HCT116 (cell line): ENCODE measurements at regions not wholly inside any gene's neighbourhood (a gene's known extent, or its start where the extent isn't known, plus 50 kb on each side); places are given as distances from the start of the nearest gene placed in this dataset.
A peak's percentile ranks its signal among the peaks of the same experiment; 100 is the strongest.

Experiments used
- ATAC-seq: fragments of 200-7000 bp; cut with Tn5 transposase; 2 replicates; pipeline ENCODE4 v1.9.1; 2020; ENCODE audit warnings: mild to moderate bottlenecking, moderate library complexity
- BruUV-seq: library from RNA; stranded (reverse); fragments of 400-500 nt; replicated peaks from 2 replicates; lab custom pipeline; 2021; lab: Mats Ljungman, UMichigan
- CTCF ChIA-PET: fragments of 300-600 bp; sonication (Branson Sonifier 250); formaldehyde crosslinking; loops from one replicate; lab custom pipeline; 2021; ENCODE audit warnings: antibody characterized with exemption; lab: Charles Lee
- POLR2A ChIA-PET: fragments of 300-600, 350-600 bp; sonication (Branson Sonifier 250); formaldehyde crosslinking; loops from one replicate; lab custom pipeline; 2021; ENCODE audit warnings: antibody characterized with exemption; lab: Charles Lee
- RAD21 ChIA-PET, 2 experiments: fragments of 300-600 bp; sonication (Branson Sonifier 250); formaldehyde crosslinking; loops; one replicate each; lab custom pipeline; 2023; ENCODE audit warnings: low total read pairs in 2 of 2; ENCODE audit not compliant: uncharacterized antibody in 2 of 2, unreplicated experiment in 2 of 2, low non-redundant PET in 1 of 2; lab: Charles Lee
- DNase-seq: peaks from one replicate; pipeline ENCODE4 v3.0.0-alpha.2; 2010; ENCODE audit warnings: low read depth, low spot score
- H2AFZ ChIP-seq: fragments of 200-600 bp; shearing (Covaris generic), sonication (generic); 2 replicates; pipeline ENCODE4 v1.6.1; 2017; ENCODE audit warnings: low read depth, mixed run types, mixed read lengths, antibody characterized with exemption, low read length; ENCODE audit not compliant: poor library complexity, severe bottlenecking
- H3K27ac ChIP-seq: 2 replicates; pipeline ENCODE4 v1.5.1; 2012; ENCODE audit warnings: low read depth, low read length
- H3K27me3 ChIP-seq: fragments of 200-600 bp; sonication (generic); 2 replicates; pipeline ENCODE4 v1.6.1; 2016; ENCODE audit warnings: mixed run types, low read length, mixed read lengths; ENCODE audit not compliant: insufficient read depth
- H3K36me3 ChIP-seq, 2 experiments: fragments of 200-500 bp in 1 of 2; fragments of 200-600 bp in 1 of 2; sonication (Bioruptor generic) in 1 of 2; sonication (generic) in 1 of 2; 2 replicates each; pipeline versions ENCODE4 v1.5.1 to v1.6.1; 2014 to 2016; ENCODE audit warnings: low read length in 2 of 2, inconsistent platforms in 1 of 2, mixed read lengths in 1 of 2, mixed run types in 1 of 2; ENCODE audit not compliant: insufficient read depth in 2 of 2, control insufficient read depth in 1 of 2
- H3K4me1 ChIP-seq, 2 experiments: fragments of 200-600 bp in 1 of 2; sonication (generic) in 1 of 2; 2 replicates each; pipeline versions ENCODE4 v1.5.1 to v1.6.1; 2012 to 2017; ENCODE audit warnings: low read length in 2 of 2, inconsistent platforms in 1 of 2, mild to moderate bottlenecking in 1 of 2, mixed read lengths in 1 of 2, mixed run types in 1 of 2, moderate library complexity in 1 of 2; ENCODE audit not compliant: insufficient read depth in 2 of 2, control insufficient read depth in 1 of 2
- H3K4me2 ChIP-seq: fragments of 200-600 bp; sonication (generic); 2 replicates; pipeline ENCODE4 v1.6.1; 2017; ENCODE audit warnings: mixed run types, low read length, mixed read lengths
- H3K4me3 ChIP-seq, 2 experiments: fragments of 200-600 bp in 1 of 2; sonication (generic) in 1 of 2; replicated peaks in 1 of 2; 2 replicates each; pipeline ENCODE4 v1.5.1; 2011 to 2016; ENCODE audit warnings: low read length in 2 of 2, control low read depth in 1 of 2, low read depth in 1 of 2, mild to moderate bottlenecking in 1 of 2, mixed read lengths in 1 of 2, mixed run types in 1 of 2
- H3K79me2 ChIP-seq: fragments of 200-600 bp; sonication (generic); 2 replicates; pipeline ENCODE4 v1.6.1; 2017; ENCODE audit warnings: mild to moderate bottlenecking, mixed run types, low read length, moderate library complexity, mixed read lengths; ENCODE audit not compliant: insufficient read depth
- H3K9ac ChIP-seq: fragments of 200-600 bp; sonication (generic); 2 replicates; pipeline ENCODE4 v1.6.1; 2016; ENCODE audit warnings: low read length, mixed read lengths
- H3K9me2 ChIP-seq: fragments of 200-600 bp; sonication (generic), shearing (Covaris generic); 2 replicates; pipeline ENCODE4 v1.6.1; 2017; ENCODE audit warnings: mixed run types, mild to moderate bottlenecking, moderate library complexity; ENCODE audit not compliant: insufficient read depth
- H3K9me3 ChIP-seq, 2 experiments: fragments of 200-500 bp in 1 of 2; fragments of 200-600 bp in 1 of 2; sonication (Bioruptor generic) in 1 of 2; sonication (generic) in 1 of 2; 2 replicates each; pipeline ENCODE4 v1.6.1; 2014 to 2017; ENCODE audit warnings: low read length in 2 of 2, mixed read lengths in 2 of 2, inconsistent platforms in 1 of 2, low read depth in 1 of 2, mild to moderate bottlenecking in 1 of 2, mixed run types in 1 of 2, moderate library complexity in 1 of 2; ENCODE audit not compliant: control insufficient read depth in 1 of 2, insufficient read depth in 1 of 2
- H4K20me1 ChIP-seq: fragments of 200-600 bp; sonication (generic), shearing (Covaris generic); 2 replicates; pipeline ENCODE4 v1.6.1; 2017; ENCODE audit warnings: mixed run types, mild to moderate bottlenecking, moderate library complexity; ENCODE audit not compliant: insufficient read depth
- SIN3A ChIP-seq: IDR thresholded peaks from 2 replicates; pipeline ENCODE4 v1.6.1; 2012; ENCODE audit warnings: low read depth
- intact Hi-C: fragments of 100-400 bp; cut with micrococcal nuclease; formaldehyde crosslinking; loops from 2 replicates; pipeline ENCODE4 v1.10.0; 2022
- TF ChIP-seq, protein P1 (sequence below): IDR thresholded peaks from 2 replicates; pipeline ENCODE4 v1.6.1; 2012; ENCODE audit warnings: low read depth

DNA sequence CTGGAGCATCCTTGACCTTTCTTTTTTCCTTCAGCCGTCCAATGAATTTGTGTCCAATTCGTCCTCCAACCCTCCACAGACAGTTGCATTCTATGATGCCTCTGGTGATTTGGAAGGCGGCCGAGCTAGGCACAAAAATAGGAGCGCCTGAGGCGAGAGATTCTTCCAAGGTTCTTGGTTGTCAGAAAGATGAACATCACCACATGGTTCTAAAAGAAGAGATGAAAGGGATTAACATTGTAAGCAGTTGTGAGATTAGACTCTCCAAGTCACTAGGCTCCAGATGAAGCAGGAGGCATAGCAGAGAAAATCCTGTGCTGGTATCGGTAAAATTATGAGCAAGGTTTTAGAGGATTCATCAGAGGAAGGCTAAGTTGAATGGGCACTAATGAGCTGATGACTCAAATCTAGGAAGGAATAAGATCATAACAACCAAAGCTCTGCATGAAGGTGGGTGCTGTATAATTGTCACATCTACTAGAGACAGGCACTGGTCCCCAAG is 75.4 kb upstream of the MAP4K3 start:
- BruUV-seq, result no TSS peak
- ChIA-PET RAD21 (no interaction called here), POLR2A (no interaction called here), CTCF (interaction anchor here (1.0 kb wide), 1 partner anchor 218 kb away, joined by 3 read pairs; no protein-coding TSS in a partner anchor)
- H3K4me3 ChIP-seq, result no peak overlapping the region
- no peaks in the 10 kb centered on the region for H3K36me3 ChIP-seq
- H4K20me1 ChIP-seq, result no peaks in the 10 kb centered on the region
- no peak overlapping the region for H3K9ac ChIP-seq
- ATAC-seq (no peak), DNase-seq (no peak)
- intact Hi-C loops, result loop anchor here (10.0 kb wide), 1 partner anchor 182 kb away; no protein-coding TSS in a partner anchor
- H3K27ac ChIP-seq, result no peak overlapping the region
- peaks cover 0 to 11% of the 10 kb centered on the region in 2 experiments; a peak in 2 of 4 replicates for H3K4me1 ChIP-seq
- TF ChIP-seq, protein P1, sequence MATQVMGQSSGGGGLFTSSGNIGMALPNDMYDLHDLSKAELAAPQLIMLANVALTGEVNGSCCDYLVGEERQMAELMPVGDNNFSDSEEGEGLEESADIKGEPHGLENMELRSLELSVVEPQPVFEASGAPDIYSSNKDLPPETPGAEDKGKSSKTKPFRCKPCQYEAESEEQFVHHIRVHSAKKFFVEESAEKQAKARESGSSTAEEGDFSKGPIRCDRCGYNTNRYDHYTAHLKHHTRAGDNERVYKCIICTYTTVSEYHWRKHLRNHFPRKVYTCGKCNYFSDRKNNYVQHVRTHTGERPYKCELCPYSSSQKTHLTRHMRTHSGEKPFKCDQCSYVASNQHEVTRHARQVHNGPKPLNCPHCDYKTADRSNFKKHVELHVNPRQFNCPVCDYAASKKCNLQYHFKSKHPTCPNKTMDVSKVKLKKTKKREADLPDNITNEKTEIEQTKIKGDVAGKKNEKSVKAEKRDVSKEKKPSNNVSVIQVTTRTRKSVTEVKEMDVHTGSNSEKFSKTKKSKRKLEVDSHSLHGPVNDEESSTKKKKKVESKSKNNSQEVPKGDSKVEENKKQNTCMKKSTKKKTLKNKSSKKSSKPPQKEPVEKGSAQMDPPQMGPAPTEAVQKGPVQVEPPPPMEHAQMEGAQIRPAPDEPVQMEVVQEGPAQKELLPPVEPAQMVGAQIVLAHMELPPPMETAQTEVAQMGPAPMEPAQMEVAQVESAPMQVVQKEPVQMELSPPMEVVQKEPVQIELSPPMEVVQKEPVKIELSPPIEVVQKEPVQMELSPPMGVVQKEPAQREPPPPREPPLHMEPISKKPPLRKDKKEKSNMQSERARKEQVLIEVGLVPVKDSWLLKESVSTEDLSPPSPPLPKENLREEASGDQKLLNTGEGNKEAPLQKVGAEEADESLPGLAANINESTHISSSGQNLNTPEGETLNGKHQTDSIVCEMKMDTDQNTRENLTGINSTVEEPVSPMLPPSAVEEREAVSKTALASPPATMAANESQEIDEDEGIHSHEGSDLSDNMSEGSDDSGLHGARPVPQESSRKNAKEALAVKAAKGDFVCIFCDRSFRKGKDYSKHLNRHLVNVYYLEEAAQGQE, result no peak
- H3K27me3 ChIP-seq, result no peaks in the 10 kb centered on the region
- H2AFZ ChIP-seq, result no peak overlapping the region
- H3K4me2 ChIP-seq, result no peak overlapping the region
- H3K79me2 ChIP-seq, result no peaks in the 10 kb centered on the region
- no peaks in the 10 kb centered on the region for H3K9me3 ChIP-seq
- H3K9me2 ChIP-seq, result no peaks in the 10 kb centered on the region

DNA sequence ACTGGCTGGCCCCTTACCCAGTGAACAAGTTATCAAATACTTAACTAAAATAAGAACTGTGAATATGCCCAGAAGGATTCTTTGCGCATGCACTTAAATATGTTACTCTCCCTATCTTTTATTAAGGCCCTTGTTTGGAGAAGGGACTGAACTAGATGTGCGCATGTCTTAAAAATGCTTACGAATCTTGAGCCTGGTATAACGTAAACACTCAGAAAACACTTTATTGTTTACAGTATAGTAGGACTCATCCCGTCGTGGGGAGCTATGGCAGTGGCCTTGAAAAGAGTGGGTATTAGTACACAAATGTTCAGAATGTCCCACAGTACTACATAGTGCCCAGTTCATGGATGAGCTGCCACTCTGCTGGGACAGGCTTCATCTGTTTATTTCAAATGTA is 75.9 kb upstream of the MAP4K3 start:
- H3K9me2 ChIP-seq, result no peaks in the 10 kb centered on the region
- peaks cover 0 to 11% of the 10 kb centered on the region in 2 experiments; a peak in 2 of 4 replicates for H3K4me1 ChIP-seq
- no peak overlapping the region for H3K9ac ChIP-seq
- no peaks in the 10 kb centered on the region for H3K27me3 ChIP-seq
- no peak overlapping the region for H3K4me3 ChIP-seq
- RAD21 ChIA-PET, result no interaction called here
- intact Hi-C loops, result loop anchor here (1.0 to 10.0 kb wide), 2 partner anchors 182 to 215 kb away; no protein-coding TSS in a partner anchor
- no peaks in the 10 kb centered on the region for H3K79me2 ChIP-seq
- no peaks in the 10 kb centered on the region for H4K20me1 ChIP-seq
- CTCF ChIA-PET, result interaction anchor here (1.0 kb wide), 1 partner anchor 217 kb away, joined by 3 read pairs; no protein-coding TSS in a partner anchor
- H3K9me3 ChIP-seq, result no peaks in the 10 kb centered on the region
- H3K27ac ChIP-seq, result no peak overlapping the region
- DNase-seq, result no peak
- no peak overlapping the region for H3K4me2 ChIP-seq
- peak; percentile 9; the same call in 1 of the 2 replicates for ATAC-seq
- no peaks in the 10 kb centered on the region for H3K36me3 ChIP-seq
- POLR2A ChIA-PET, result no interaction called here
- no peak overlapping the region for H2AFZ ChIP-seq
- BruUV-seq, result no TSS peak
- TF ChIP-seq SIN3A, result no peak
